Stomach smooth muscle (tissue), 2 donors: ENCODE measurements at regions not wholly inside any gene's neighbourhood (a gene's known extent, or its start where the extent isn't known, plus 50 kb on each side); places are given as distances from the start of the nearest gene placed in this dataset.

Experiments used
- H3K27ac ChIP-seq: one replicate; pipeline ENCODE4 v1.7.0; 2013; ENCODE audit warnings: mild to moderate bottlenecking, low read length, inconsistent platforms
- H3K27me3 ChIP-seq, 2 donors: one replicate each; pipeline ENCODE4 v1.7.0; 2013; ENCODE audit warnings: low read length in 2 of 2; ENCODE audit not compliant: insufficient read depth in 2 of 2, control insufficient read depth in 1 of 2
- H3K36me3 ChIP-seq, 2 donors: one replicate each; pipeline ENCODE4 v1.7.0; 2013; ENCODE audit warnings: low read length in 2 of 2; ENCODE audit not compliant: control insufficient read depth in 2 of 2, insufficient read depth in 2 of 2
- H3K4me1 ChIP-seq: one replicate; pipeline ENCODE4 v1.7.0; 2013; ENCODE audit warnings: low read length; ENCODE audit not compliant: control insufficient read depth, insufficient read depth
- H3K4me3 ChIP-seq, 2 donors: one replicate each; pipeline ENCODE4 v1.7.0; 2013; ENCODE audit warnings: low read length in 2 of 2
- H3K9ac ChIP-seq, 2 donors: one replicate each; pipeline ENCODE4 v1.7.0; 2013; ENCODE audit warnings: low read length in 2 of 2, mild to moderate bottlenecking in 1 of 2
- H3K9me3 ChIP-seq, 2 donors: one replicate each; pipeline ENCODE4 v1.7.0; 2013; ENCODE audit warnings: low read length in 2 of 2; ENCODE audit not compliant: control insufficient read depth in 2 of 2
- donor health status: healthy.
- donor health status: Pancreatic carcinoma.

DNA sequence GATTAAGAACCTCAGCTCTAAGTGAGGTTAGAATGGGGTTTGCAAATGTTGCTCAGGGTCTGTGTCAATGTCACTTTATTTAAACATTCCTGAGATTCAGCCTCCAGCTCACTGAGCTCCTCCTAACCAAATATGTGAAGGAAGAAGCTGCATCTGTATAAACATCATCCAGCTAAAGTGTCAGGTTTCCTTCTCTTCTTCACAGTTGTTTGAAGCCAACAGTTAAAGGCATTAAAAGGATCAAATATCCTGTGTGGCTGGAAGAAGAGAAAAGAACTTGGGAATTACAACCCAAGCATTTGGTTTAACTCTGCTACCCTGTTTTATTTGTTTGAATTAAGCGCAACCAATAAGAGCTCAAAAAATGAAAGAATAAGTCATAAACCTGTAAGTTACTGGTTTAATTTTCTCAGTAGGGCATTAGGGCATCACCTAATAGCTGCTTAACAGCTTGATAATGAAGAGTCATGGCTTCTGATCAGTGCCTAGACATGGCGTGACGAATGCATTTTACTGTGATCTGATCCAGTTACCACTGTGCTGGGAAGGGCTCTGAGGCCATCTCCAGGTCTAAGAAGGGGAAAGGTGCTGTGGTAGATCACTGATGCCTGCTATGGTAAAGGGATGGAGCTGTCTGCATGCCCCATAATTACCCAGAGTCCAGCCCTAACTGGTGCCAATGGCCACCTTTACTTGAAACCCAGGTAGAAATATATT, 165.7 kb upstream of the TSC22D2 start:
- Histone ChIP-seq H3K9me3 (no peaks in the 10 kb centered on the region), H3K27me3 (no peaks in the 10 kb centered on the region), H3K36me3 (no peaks in the 10 kb centered on the region), H3K27ac (no peak overlapping the region), H3K4me1 (peaks cover 25% of the 10 kb centered on the region), H3K4me3 (no peak overlapping the region), H3K9ac (no peak overlapping the region)

DNA sequence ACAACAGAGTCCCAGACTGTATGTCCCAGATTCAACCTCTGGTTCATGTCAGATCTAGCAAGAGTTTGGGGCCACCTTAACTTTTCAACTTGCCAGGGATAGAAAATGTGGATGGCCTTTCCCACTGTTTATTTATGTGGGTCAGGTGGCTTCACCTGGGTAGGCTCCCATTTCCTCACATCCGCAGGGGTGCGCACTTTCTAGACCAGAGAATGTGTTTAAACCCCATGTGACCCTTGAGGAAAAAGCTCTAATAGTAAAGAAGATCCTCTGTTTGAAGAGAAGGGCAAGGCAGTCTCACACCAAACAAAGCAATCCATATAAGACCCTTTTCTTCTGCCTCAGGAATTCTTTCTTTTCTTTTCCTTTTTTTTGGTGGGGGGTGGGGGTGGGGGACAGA, 167.2 kb upstream of the TSC22D2 start:
- no peak overlapping the region for H3K27ac ChIP-seq
- no peak overlapping the region for H3K9ac ChIP-seq
- no peaks in the 10 kb centered on the region for H3K9me3 ChIP-seq
- no peaks in the 10 kb centered on the region for H3K36me3 ChIP-seq
- no peak overlapping the region for H3K4me3 ChIP-seq
- peaks cover 37% of the 10 kb centered on the region for H3K4me1 ChIP-seq
- H3K27me3 ChIP-seq: no peaks in the 10 kb centered on the region

DNA sequence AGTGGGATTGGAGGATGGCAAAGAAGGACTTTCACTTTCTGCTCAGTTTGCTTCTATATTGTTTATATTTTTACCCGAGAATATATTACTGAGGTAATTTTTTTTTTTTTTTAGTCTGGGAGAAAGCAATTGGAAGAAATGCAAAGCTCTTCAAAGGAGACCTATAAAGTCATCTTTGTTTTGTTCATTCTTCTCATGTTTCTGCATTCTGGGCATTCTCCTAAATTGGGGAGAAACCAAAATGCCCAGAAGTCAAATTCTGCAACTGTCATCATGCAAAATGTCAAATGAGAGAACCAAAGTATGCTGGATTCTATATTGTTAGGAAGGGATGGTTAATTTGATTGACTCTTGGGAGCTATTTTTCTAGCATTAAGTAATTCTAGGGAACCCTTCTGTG, 168.3 kb upstream of the TSC22D2 start:
- H3K4me1 ChIP-seq: peaks cover 42% of the 10 kb centered on the region
- no peaks in the 10 kb centered on the region for H3K36me3 ChIP-seq
- H3K4me3 ChIP-seq: no peak overlapping the region
- no peak overlapping the region for H3K27ac ChIP-seq
- H3K9me3 ChIP-seq: no peaks in the 10 kb centered on the region
- H3K27me3 ChIP-seq: no peaks in the 10 kb centered on the region
- H3K9ac ChIP-seq: no peak overlapping the region

DNA sequence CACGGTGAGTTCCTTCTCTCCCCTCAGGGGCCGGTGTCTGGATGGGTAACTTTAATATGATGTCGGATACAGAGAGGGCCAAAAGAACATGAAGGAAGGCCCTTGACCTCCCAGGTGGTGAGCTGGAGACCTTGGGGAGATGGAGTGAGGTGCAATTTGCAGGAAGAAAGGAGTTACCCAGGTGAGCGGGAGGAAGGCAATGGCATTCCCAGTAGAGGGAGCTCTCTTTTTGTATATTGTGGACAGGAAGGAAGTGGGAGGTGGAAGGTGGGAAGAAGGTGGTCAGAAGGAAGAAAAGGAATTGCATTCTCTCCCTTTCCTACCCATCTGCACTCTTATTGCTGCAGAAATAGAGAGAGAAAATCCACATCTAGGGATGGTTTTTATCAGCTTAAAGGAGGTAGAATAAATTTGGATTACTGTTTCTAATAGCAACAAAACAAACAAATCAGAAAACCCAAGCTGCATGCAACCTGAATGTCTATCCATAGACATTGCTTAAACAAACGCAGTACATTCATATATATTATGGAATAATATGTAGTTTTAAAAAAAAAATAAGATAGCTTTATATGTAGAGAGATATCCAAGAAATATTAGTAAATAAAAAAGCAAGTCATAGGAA, 169.0 kb upstream of the TSC22D2 start:
- H3K9ac ChIP-seq: no peak overlapping the region
- no peaks in the 10 kb centered on the region for H3K9me3 ChIP-seq
- H3K27ac ChIP-seq: peak overlapping the region; percentile 80
- peak overlapping the region in 1 of 2 donors; percentile 1 for H3K4me3 ChIP-seq
- H3K4me1 ChIP-seq: peaks cover 47% of the 10 kb centered on the region
- H3K36me3 ChIP-seq: no peaks in the 10 kb centered on the region
- no peaks in the 10 kb centered on the region for H3K27me3 ChIP-seq

DNA sequence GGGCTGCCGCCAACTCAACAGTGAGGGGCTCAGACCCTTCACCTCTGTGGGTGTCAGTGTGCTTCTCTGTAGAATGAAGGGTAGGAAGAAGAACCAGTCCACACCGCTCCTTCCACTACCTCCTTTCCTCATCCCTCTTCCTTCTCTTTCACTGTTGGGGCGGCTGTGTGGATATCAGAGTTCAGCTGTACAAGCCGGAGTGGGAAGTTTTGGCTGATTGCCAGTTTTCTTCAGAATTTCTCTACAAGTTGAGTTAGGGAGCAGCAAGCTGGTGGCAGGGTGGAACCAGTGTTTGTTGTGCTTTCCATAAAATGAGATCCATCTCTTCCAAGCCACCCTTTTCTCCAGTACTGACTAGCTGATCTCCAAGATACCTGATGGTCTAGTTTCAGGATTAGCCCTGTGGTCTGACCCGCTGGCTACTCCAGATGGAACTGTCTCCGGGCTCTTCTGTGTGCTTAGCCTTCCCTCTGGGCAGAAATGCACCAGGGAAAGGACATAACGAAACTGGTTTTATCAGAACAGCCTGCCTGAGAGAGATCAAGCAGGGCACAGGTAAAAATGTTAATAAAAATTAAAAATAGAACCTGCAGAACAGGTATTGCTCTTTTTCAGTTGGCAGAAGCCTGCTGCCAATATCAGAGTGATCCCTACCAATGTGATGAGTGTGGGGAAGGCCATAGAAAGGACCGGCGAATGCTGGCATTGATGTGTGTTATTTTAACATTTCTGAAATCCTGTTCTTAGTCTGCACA, 169.9 kb upstream of the TSC22D2 start:
- peak overlapping the region in 1 of 2 donors; percentile 12 for H3K9ac ChIP-seq
- H3K27ac ChIP-seq: peak overlapping the region; percentile 80
- H3K4me1 ChIP-seq: peaks cover 50% of the 10 kb centered on the region
- no peaks in the 10 kb centered on the region for H3K27me3 ChIP-seq
- peak overlapping the region in 1 of 2 donors; percentile 41 for H3K4me3 ChIP-seq
- H3K36me3 ChIP-seq: no peaks in the 10 kb centered on the region
- no peaks in the 10 kb centered on the region for H3K9me3 ChIP-seq

DNA sequence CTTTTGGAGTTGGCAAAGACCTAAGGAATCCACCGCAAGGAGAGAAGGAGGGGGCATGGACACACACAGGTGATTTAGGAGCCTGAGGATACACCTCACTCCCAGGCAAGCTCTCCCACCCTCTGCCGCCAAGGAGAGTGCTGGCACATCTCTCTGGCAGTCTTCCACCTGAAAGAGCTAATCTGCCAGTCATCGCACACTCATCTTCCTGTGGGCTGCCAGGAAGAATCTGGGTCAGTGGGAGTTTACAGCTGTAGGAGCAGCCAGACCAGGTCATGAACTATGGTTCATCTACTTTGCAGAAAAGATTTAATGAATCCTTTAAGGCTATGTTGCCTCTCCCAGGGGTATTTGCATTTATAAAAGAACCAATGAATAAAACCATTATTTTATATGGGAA, 170.6 kb upstream of the TSC22D2 start:
- Histone ChIP-seq H3K4me3 (peak overlapping the region in 1 of 2 donors; percentile 5), H3K27ac (peak overlapping the region; percentile 80), H3K27me3 (no peaks in the 10 kb centered on the region), H3K9ac (peak overlapping the region in 1 of 2 donors; percentile 35), H3K9me3 (no peaks in the 10 kb centered on the region), H3K4me1 (peaks cover 53% of the 10 kb centered on the region), H3K36me3 (no peaks in the 10 kb centered on the region)

DNA sequence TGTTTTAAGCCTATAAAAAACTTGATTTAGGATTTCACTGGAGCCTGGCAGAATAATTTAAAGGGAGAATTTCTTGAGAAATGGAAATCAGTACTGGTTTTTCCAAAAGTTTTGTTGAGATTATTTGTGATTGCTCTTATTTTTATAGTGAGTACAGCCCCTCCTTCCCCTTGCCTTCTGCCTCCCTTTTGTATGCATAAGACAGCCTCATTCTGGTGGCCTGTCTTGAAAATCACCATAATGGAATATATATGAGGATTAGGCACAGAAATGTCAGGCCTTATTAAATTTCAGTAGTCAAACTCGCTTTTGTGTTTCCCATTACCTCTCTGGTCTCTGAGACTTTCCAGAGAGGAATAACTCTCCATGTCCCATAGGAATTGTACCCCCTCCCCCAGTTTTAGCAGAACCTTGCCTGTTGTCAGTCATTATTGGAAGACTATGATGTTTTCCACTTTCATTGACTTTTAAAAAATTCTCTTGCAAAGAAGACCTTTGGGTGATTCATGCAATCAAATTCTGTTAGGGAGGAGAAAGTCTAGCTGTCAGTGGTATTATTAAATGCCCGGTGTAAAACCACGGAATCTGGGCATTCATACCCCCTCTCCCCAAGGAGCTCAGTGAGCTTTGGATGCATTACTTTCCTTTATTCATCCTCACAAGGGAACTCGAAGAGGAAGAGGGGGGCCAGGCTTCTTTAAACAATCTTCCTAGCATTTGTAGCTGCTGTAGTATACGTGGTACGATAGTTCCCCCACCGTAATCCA, 171.6 kb upstream of the TSC22D2 start:
- peaks cover 48% of the 10 kb centered on the region for H3K4me1 ChIP-seq
- H3K36me3 ChIP-seq: no peaks in the 10 kb centered on the region
- H3K27ac ChIP-seq: peak overlapping the region; percentile 80
- peak overlapping the region in 1 of 2 donors; percentile 7 for H3K9ac ChIP-seq
- H3K4me3 ChIP-seq: peak overlapping the region; percentile 7 to 8
- no peaks in the 10 kb centered on the region for H3K27me3 ChIP-seq
- no peaks in the 10 kb centered on the region for H3K9me3 ChIP-seq

DNA sequence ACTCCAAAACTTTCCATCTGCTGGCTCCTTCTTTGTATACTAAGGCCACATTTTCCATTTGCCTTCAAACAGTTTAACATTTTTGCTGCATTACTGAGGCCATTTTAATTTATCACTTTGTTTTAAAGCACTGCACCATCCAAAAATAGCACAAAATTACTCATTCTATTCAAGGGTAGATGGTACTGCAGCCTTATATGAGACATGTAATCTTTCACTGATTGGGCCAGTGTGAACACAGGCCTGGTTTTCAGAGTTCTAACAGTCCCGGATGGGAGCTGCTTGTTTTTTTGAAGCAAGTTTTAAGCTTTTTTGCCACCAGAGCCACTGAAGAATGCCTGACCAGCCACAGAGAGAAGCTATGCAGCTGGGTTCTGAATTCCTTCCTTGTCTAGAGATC, 172.3 kb upstream of the TSC22D2 start:
- Histone ChIP-seq H3K36me3 (no peaks in the 10 kb centered on the region), H3K9me3 (no peaks in the 10 kb centered on the region), H3K9ac (peak overlapping the region in 1 of 2 donors; percentile 7), H3K27ac (peak overlapping the region; percentile 80), H3K4me1 (peaks cover 48% of the 10 kb centered on the region), H3K4me3 (peak overlapping the region in 1 of 2 donors; percentile 8), H3K27me3 (no peaks in the 10 kb centered on the region)

DNA sequence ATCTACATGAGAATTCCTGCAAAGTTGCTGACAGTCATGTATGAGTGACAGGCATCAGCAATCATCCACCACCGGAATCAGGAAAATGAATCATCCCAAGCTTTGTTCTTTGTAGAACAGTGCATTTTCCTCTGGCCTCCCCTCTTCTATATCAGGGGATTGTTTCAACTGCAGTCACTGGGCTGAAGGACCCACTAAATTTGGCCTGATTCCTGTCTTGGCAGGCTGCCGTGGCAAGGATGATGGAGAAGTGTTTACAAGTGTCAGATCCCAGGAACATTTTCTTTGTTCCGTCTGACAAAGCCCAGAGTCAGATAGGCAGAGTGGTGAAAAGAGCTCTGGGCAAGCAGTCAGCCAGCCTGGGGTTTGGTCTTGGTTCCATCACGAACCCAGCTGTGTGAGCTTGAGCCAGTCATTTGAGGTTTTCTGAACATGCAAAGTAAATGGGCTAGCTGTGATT, 175.1 kb upstream of the TSC22D2 start:
- H3K4me1 ChIP-seq: peaks cover 36% of the 10 kb centered on the region
- H3K36me3 ChIP-seq: no peaks in the 10 kb centered on the region
- H3K9me3 ChIP-seq: no peaks in the 10 kb centered on the region
- H3K27ac ChIP-seq: peak overlapping the region; percentile 46
- no peak overlapping the region for H3K9ac ChIP-seq
- no peak overlapping the region for H3K4me3 ChIP-seq
- no peaks in the 10 kb centered on the region for H3K27me3 ChIP-seq

DNA sequence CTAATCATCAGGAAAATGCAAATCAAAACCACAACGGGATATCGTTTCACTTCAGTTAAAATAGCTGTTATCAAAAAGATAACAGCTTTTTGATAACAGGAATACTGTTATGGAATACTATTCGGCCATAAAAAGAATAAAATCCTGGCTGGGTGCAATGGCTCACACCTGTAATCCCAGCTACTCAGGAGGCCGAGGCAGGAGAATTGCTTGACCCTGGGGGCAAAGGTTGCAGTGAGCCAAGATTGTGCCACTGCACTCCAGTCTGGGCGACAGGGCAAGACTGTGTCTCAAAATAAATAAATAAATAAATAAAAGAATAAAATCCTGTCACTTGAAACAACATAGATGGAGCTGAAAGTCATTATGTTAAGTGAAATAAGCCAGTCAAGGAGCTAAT, 178.1 kb upstream of the TSC22D2 start:
- H3K27me3 ChIP-seq: no peaks in the 10 kb centered on the region

More for the DNA sequence above, 178.1 kb upstream of the TSC22D2 start:
- H3K4me3 ChIP-seq: no peak overlapping the region
- H3K27ac ChIP-seq: no peak overlapping the region
- H3K9ac ChIP-seq: no peak overlapping the region
- no peaks in the 10 kb centered on the region for H3K36me3 ChIP-seq
- no peaks in the 10 kb centered on the region for H3K9me3 ChIP-seq
- H3K4me1 ChIP-seq: peaks cover 18% of the 10 kb centered on the region
